Stimulated activated CD8-positive, alpha-beta memory T cell treated with anti-CD3 and anti-CD28 coated beads, Interleukin-4, amount 100 ng/mL, for 24 hours (primary cell): ENCODE measurements at regions not wholly inside any gene's neighbourhood (a gene's known extent, or its start where the extent isn't known, plus 50 kb on each side); places are given as distances from the start of the nearest gene placed in this dataset.

Source experiments
- DNase-seq: peaks from one replicate; pipeline ENCODE4 v3.0.0-alpha.2; 2020; ENCODE audit warnings: low read depth

- DNase-seq, result no peak
Observed at GRCh38 chr11:33616552-33616951, 84.1 kb downstream of the C11orf91 start.

- DNase-seq, result no peak
Observed at GRCh38 chr11:33615751-33616150, 84.9 kb downstream of the C11orf91 start.

GRCh38 chr11:33613404-33613803, 87.2 kb downstream of the C11orf91 start:
- no peak for DNase-seq

GRCh38 chr11:33610903-33611302, 89.7 kb downstream of the C11orf91 start:
- no peak for DNase-seq

- DNase-seq, result no peak
Observed at GRCh38 chr11:33608386-33608785, 92.2 kb downstream of the C11orf91 start.

GRCh38 chr11:33606762-33607161, 93.9 kb downstream of the C11orf91 start:
- no peak for DNase-seq

GRCh38 chr11:33605703-33606102, 94.9 kb downstream of the C11orf91 start:
- no peak for DNase-seq

GRCh38 chr11:33598426-33599069, 102.1 kb downstream of the C11orf91 start:
- DNase-seq, result no peak

GRCh38 chr11:33594188-33594587, 106.4 kb downstream of the C11orf91 start:
- no peak for DNase-seq

- no peak for DNase-seq
Observed at GRCh38 chr11:33590441-33590840, 110.2 kb downstream of the C11orf91 start.

- no peak for DNase-seq
Observed at GRCh38 chr11:33588056-33588455, 112.6 kb downstream of the C11orf91 start.

GRCh38 chr11:33585586-33586209, 114.9 kb downstream of the C11orf91 start:
- no peak for DNase-seq

GRCh38 chr11:33582636-33583325, 117.8 kb downstream of the C11orf91 start:
- no peak for DNase-seq

- DNase-seq, result no peak
Observed at GRCh38 chr11:33579101-33579500, 121.5 kb downstream of the C11orf91 start.

GRCh38 chr11:33577204-33577603, 123.4 kb downstream of the C11orf91 start:
- no peak for DNase-seq

- DNase-seq, result no peak
Observed at GRCh38 chr11:33575311-33575710, 125.3 kb downstream of the C11orf91 start.

- no peak for DNase-seq
Observed at GRCh38 chr11:33574331-33574730, 126.3 kb downstream of the C11orf91 start.

- DNase-seq, result no peak
Observed at GRCh38 chr11:33569333-33569732, 131.3 kb downstream of the C11orf91 start.

- DNase-seq, result no peak
Observed at GRCh38 chr11:33567004-33567403, 133.6 kb downstream of the C11orf91 start.

GRCh38 chr11:33564856-33565453, 135.7 kb downstream of the C11orf91 start:
- no peak for DNase-seq

- DNase-seq, result no peak
Observed at GRCh38 chr11:33560729-33561128, 139.9 kb downstream of the C11orf91 start.

- no peak for DNase-seq
Observed at GRCh38 chr11:33559567-33559966, 141.1 kb downstream of the C11orf91 start.

GRCh38 chr11:33558097-33558496, 142.5 kb downstream of the C11orf91 start:
- no peak for DNase-seq
